Tibial nerve (tissue), 4 donors: ENCODE measurements at regions not wholly inside any gene's neighbourhood (a gene's known extent, or its start where the extent isn't known, plus 50 kb on each side); places are given as distances from the start of the nearest gene placed in this dataset.
A peak's percentile ranks its signal among the peaks of the same experiment; 100 is the strongest.

Experiments
- DNase-seq, 2 donors: peaks; one replicate each; pipeline ENCODE4 v3.0.0-alpha.2; 2019; ENCODE audit warnings: low spot score in 2 of 2
- H3K27ac ChIP-seq, 4 donors: fragments of 200-600 bp; sonication (generic) in 3 of 4; one replicate each; pipeline ENCODE4 v1.5.1; 2017 to 2019; ENCODE audit warnings: mild to moderate bottlenecking in 1 of 4
- H3K27me3 ChIP-seq, 2 donors: fragments of 200-600 bp; sonication (generic) in 1 of 2; one replicate each; pipeline versions ENCODE4 v1.5.1 to v1.6.0; 2017 to 2019
- H3K36me3 ChIP-seq, 3 donors: fragments of 200-600 bp; sonication (generic); one replicate each; pipeline ENCODE4 v1.5.1; 2018 to 2019
- H3K4me1 ChIP-seq, 4 donors: fragments of 200-600 bp; sonication (generic) in 3 of 4; one replicate each; pipeline ENCODE4 v1.5.1; 2017 to 2019
- H3K4me3 ChIP-seq, 4 donors: fragments of 200-600 bp; sonication (generic) in 3 of 4; one replicate each; pipeline ENCODE4 v1.5.1; 2017 to 2019; ENCODE audit warnings: mild to moderate bottlenecking in 1 of 4, moderate library complexity in 1 of 4
- H3K9me3 ChIP-seq, 4 donors: fragments of 200-600 bp; sonication (generic) in 3 of 4; one replicate each; pipeline ENCODE4 v1.5.1; 2017 to 2019
- CTCF ChIP-seq, 5 experiments: fragments of 200-600 bp in 3 of 5; fragments of 450-650 bp in 2 of 5; sonication (generic) in 3 of 5; IDR thresholded peaks; one replicate each; pipeline ENCODE4 v1.5.1; 2016 to 2019; ENCODE audit warnings: antibody characterized with exemption in 5 of 5, mild to moderate bottlenecking in 3 of 5, moderate library complexity in 2 of 5
- EP300 ChIP-seq, 2 donors: sonication (generic); formaldehyde crosslinking; IDR thresholded peaks; one replicate each; pipeline ENCODE4 v1.6.1; 2017; ENCODE audit warnings: antibody characterized with exemption in 2 of 2, mild to moderate bottlenecking in 1 of 2
- POLR2A ChIP-seq, 2 donors: fragments of 450-650 bp; IDR thresholded peaks; one replicate each; pipeline ENCODE4 v1.6.1; 2017; ENCODE audit warnings: antibody characterized with exemption in 2 of 2, mild to moderate bottlenecking in 2 of 2, moderate library complexity in 2 of 2
- WGBS, 2 donors: methylation state at CpG; one replicate each; pipeline ENCODE4 v1.1.5; 2018; 5-methylcytosine and 5-hydroxymethylcytosine counted together

GRCh38 chr1:238485057-238485911, 594.6 kb upstream of the ZP4 start:
- no peaks in the 10 kb centered on the region for H3K9me3 ChIP-seq
- 69 to 83% methylated on average over 14 of the region's 14 CpGs for WGBS, 2 donors
- H3K27me3 ChIP-seq, result no peaks in the 10 kb centered on the region
- H3K27ac ChIP-seq, result peak overlapping the region in 2 of 4 donors; percentile 71 to 82
- DNase-seq, result peak in 1 of 2 donors; percentile 26
- TF ChIP-seq POLR2A (IDR thresholded peaks at IDR 0.05), result no peak
- no peak for TF ChIP-seq EP300 (IDR thresholded peaks at IDR 0.05)
- TF ChIP-seq CTCF (IDR thresholded peaks at IDR 0.05), result no peak
- no peaks in the 10 kb centered on the region for H3K36me3 ChIP-seq
- H3K4me1 ChIP-seq, result no peaks in the 10 kb centered on the region
- H3K4me3 ChIP-seq, result peak overlapping the region in 2 of 4 donors; percentile 31 to 45

GRCh38 chr1:238484121-238484520, 593.4 kb upstream of the ZP4 start:
- Histone ChIP-seq H3K27me3 (no peaks in the 10 kb centered on the region), H3K4me3 (no peak overlapping the region), H3K9me3 (no peaks in the 10 kb centered on the region), H3K4me1 (no peaks in the 10 kb centered on the region), H3K27ac (no peak overlapping the region), H3K36me3 (no peaks in the 10 kb centered on the region)
- no peak for DNase-seq
- WGBS, 2 donors, result 76% methylated on average over 4 of the region's 4 CpGs
- TF ChIP-seq POLR2A (IDR thresholded peaks at IDR 0.05) (no peak), CTCF (IDR thresholded peaks at IDR 0.05) (no peak), EP300 (IDR thresholded peaks at IDR 0.05) (no peak)

- no peak for TF ChIP-seq POLR2A (IDR thresholded peaks at IDR 0.05)
- TF ChIP-seq EP300 (IDR thresholded peaks at IDR 0.05), result no peak
- TF ChIP-seq CTCF (IDR thresholded peaks at IDR 0.05), result no peak
- Histone ChIP-seq H3K4me3 (no peak overlapping the region), H3K27me3 (no peaks in the 10 kb centered on the region), H3K27ac (no peak overlapping the region), H3K4me1 (no peaks in the 10 kb centered on the region), H3K36me3 (no peaks in the 10 kb centered on the region), H3K9me3 (no peaks in the 10 kb centered on the region)
- no peak for DNase-seq
- WGBS, 2 donors, result 81 to 86% methylated on average over 4 of the region's 4 CpGs
Measured at GRCh38 chr1:238476841-238477240, 586.1 kb upstream of the ZP4 start.

GRCh38 chr1:238475712-238476111, 585.0 kb upstream of the ZP4 start:
- Histone ChIP-seq H3K9me3 (no peaks in the 10 kb centered on the region), H3K27me3 (no peaks in the 10 kb centered on the region), H3K4me1 (no peaks in the 10 kb centered on the region), H3K4me3 (no peak overlapping the region), H3K36me3 (no peaks in the 10 kb centered on the region), H3K27ac (no peak overlapping the region)
- TF ChIP-seq POLR2A (IDR thresholded peaks at IDR 0.05), result no peak
- TF ChIP-seq EP300 (IDR thresholded peaks at IDR 0.05), result no peak
- no peak for TF ChIP-seq CTCF (IDR thresholded peaks at IDR 0.05)
- no peak for DNase-seq
- 85 to 86% methylated on average over 5 of the region's 5 CpGs for WGBS, 2 donors

GRCh38 chr1:238474263-238474662, 583.5 kb upstream of the ZP4 start:
- no peak for TF ChIP-seq EP300 (IDR thresholded peaks at IDR 0.05)
- TF ChIP-seq POLR2A (IDR thresholded peaks at IDR 0.05), result no peak
- no peak for TF ChIP-seq CTCF (IDR thresholded peaks at IDR 0.05)
- no peak overlapping the region for H3K27ac ChIP-seq
- no peaks in the 10 kb centered on the region for H3K27me3 ChIP-seq
- no peaks in the 10 kb centered on the region for H3K36me3 ChIP-seq
- no peaks in the 10 kb centered on the region for H3K4me1 ChIP-seq
- WGBS, 2 donors, result 32 to 34% methylated on average over 3 of the region's 3 CpGs
- DNase-seq, result no peak
- H3K9me3 ChIP-seq, result no peaks in the 10 kb centered on the region
- H3K4me3 ChIP-seq, result no peak overlapping the region
